ENCODE measurements at regions not wholly inside any gene's neighbourhood (a gene's known extent, or its start where the extent isn't known, plus 50 kb on each side); places are given as distances from the start of the nearest gene placed in this dataset.

GRCh38 chr10:88103576-88103975, 240.2 kb downstream of the PTEN start:
- intact Hi-C loops (cut with DNase I), result no loop called here
- H3K27me3 ChIP-seq (ENCODE audit: control insufficient read depth, insufficient read depth, low read length), result no peaks in the 10 kb centered on the region
- H3K4me3 ChIP-seq (ENCODE audit: low read length in 3 of 3), result no peak overlapping the region
- H3K9me3 ChIP-seq (ENCODE audit: control insufficient read depth in 2 of 3, insufficient read depth in 1 of 3, low read length in 3 of 3), result no peaks in the 10 kb centered on the region
- H3K4me1 ChIP-seq (ENCODE audit: control insufficient read depth in 2 of 3, insufficient read depth in 2 of 3, low read depth in 1 of 3, low read length in 3 of 3), result no peaks in the 10 kb centered on the region
- DNase-seq (no peak), FAIRE-seq (no peak)
- no peak for TF ChIP-seq CTCF (IDR thresholded peaks at IDR 0.05; ENCODE audit: borderline replicate concordance, extremely low read depth, insufficient read depth)
- H3K9ac ChIP-seq (ENCODE audit: low read length in 3 of 3), result no peak overlapping the region
- H3K36me3 ChIP-seq (ENCODE audit: control insufficient read depth in 2 of 3, insufficient read depth in 3 of 3, low read length in 3 of 3), result no peaks in the 10 kb centered on the region
- no peak overlapping the region for H3K27ac ChIP-seq (ENCODE audit: low read depth in 2 of 2, low read length in 2 of 2)

GRCh38 chr10:88104223-88104622, 240.8 kb downstream of the PTEN start:
- no peak for TF ChIP-seq CTCF (IDR thresholded peaks at IDR 0.05; ENCODE audit: borderline replicate concordance, extremely low read depth, insufficient read depth)
- no peak overlapping the region for H3K27ac ChIP-seq (ENCODE audit: low read depth in 2 of 2, low read length in 2 of 2)
- intact Hi-C loops (cut with DNase I), result no loop called here
- DNase-seq, result no peak
- no peaks in the 10 kb centered on the region for H3K9me3 ChIP-seq (ENCODE audit: control insufficient read depth in 2 of 3, insufficient read depth in 1 of 3, low read length in 3 of 3)
- no peaks in the 10 kb centered on the region for H3K4me1 ChIP-seq (ENCODE audit: control insufficient read depth in 2 of 3, insufficient read depth in 2 of 3, low read depth in 1 of 3, low read length in 3 of 3)
- H3K36me3 ChIP-seq (ENCODE audit: control insufficient read depth in 2 of 3, insufficient read depth in 3 of 3, low read length in 3 of 3), result no peaks in the 10 kb centered on the region
- FAIRE-seq, result no peak
- no peaks in the 10 kb centered on the region for H3K27me3 ChIP-seq (ENCODE audit: control insufficient read depth, insufficient read depth, low read length)
- H3K9ac ChIP-seq (ENCODE audit: low read length in 3 of 3), result no peak overlapping the region
- H3K4me3 ChIP-seq (ENCODE audit: low read length in 3 of 3), result no peak overlapping the region

- no peaks in the 10 kb centered on the region for H3K4me1 ChIP-seq (ENCODE audit: control insufficient read depth in 2 of 3, insufficient read depth in 2 of 3, low read depth in 1 of 3, low read length in 3 of 3)
- H3K4me3 ChIP-seq (ENCODE audit: low read length in 3 of 3), result no peak overlapping the region
- no peaks in the 10 kb centered on the region for H3K36me3 ChIP-seq (ENCODE audit: control insufficient read depth in 2 of 3, insufficient read depth in 3 of 3, low read length in 3 of 3)
- FAIRE-seq (no peak), DNase-seq (no peak)
- H3K27me3 ChIP-seq (ENCODE audit: control insufficient read depth, insufficient read depth, low read length), result no peaks in the 10 kb centered on the region
- no peak overlapping the region for H3K27ac ChIP-seq (ENCODE audit: low read depth in 2 of 2, low read length in 2 of 2)
- no peaks in the 10 kb centered on the region for H3K9me3 ChIP-seq (ENCODE audit: control insufficient read depth in 2 of 3, insufficient read depth in 1 of 3, low read length in 3 of 3)
- intact Hi-C loops (cut with DNase I), result no loop called here
- no peak overlapping the region for H3K9ac ChIP-seq (ENCODE audit: low read length in 3 of 3)
- TF ChIP-seq CTCF (IDR thresholded peaks at IDR 0.05; ENCODE audit: borderline replicate concordance, extremely low read depth, insufficient read depth), result no peak
Observed at GRCh38 chr10:88106366-88106765, 242.9 kb downstream of the PTEN start.

Measured in kidney (tissue), 13 donors.